ENCODE measurements at regions not wholly inside any gene's neighbourhood (a gene's known extent, or its start where the extent isn't known, plus 50 kb on each side); places are given as distances from the start of the nearest gene placed in this dataset.

- no peak overlapping the region for H3K4me2 ChIP-seq (ENCODE audit: insufficient read depth, low read length)
- H3K36me3 ChIP-seq (ENCODE audit: insufficient read depth, low read length), result no peaks in the 10 kb centered on the region
- ATAC-seq (ENCODE audit: insufficient read depth, low read depth), result no peak
- no peaks in the 10 kb centered on the region for H3K9me3 ChIP-seq (ENCODE audit: insufficient read depth, low read length, severe bottlenecking)
- no peak for DNase-seq
- no peak overlapping the region for H3K9ac ChIP-seq (ENCODE audit: low read depth, low read length)
- TF ChIP-seq EZH2 (IDR thresholded peaks at IDR 0.05; ENCODE audit: borderline replicate concordance, low read depth, low read length, severe bottlenecking) (no peak), CTCF (IDR thresholded peaks at IDR 0.05; ENCODE audit: borderline replicate concordance, extremely low read depth, low read length, poor library complexity, severe bottlenecking) (no peak)
- no peak overlapping the region for H3K4me3 ChIP-seq (ENCODE audit: low read depth in 1 of 2, low read length in 2 of 2)
- no peaks in the 10 kb centered on the region for H4K20me1 ChIP-seq (ENCODE audit: insufficient read depth, low read length)
- H3K27me3 ChIP-seq (ENCODE audit: insufficient read depth, low read length, poor library complexity), result no peaks in the 10 kb centered on the region
- H2AFZ ChIP-seq (ENCODE audit: low read depth, low read length), result no peak overlapping the region
- no peaks in the 10 kb centered on the region for H3K4me1 ChIP-seq (ENCODE audit: insufficient read depth, low read length)
- no peak overlapping the region for H3K27ac ChIP-seq (ENCODE audit: low read length)
- no peaks in the 10 kb centered on the region for H3K79me2 ChIP-seq (ENCODE audit: insufficient read depth, low read length)
These were observed 226.1 kb upstream of the KCNIP4 start for GRCh38 chr4:22174640-22175039.

GRCh38 chr4:22170353-22170752, 221.8 kb upstream of the KCNIP4 start:
- TF ChIP-seq EZH2 (IDR thresholded peaks at IDR 0.05; ENCODE audit: borderline replicate concordance, low read depth, low read length, severe bottlenecking), result no peak
- TF ChIP-seq CTCF (IDR thresholded peaks at IDR 0.05; ENCODE audit: borderline replicate concordance, extremely low read depth, low read length, poor library complexity, severe bottlenecking), result no peak
- no peak overlapping the region for H3K4me3 ChIP-seq (ENCODE audit: low read depth in 1 of 2, low read length in 2 of 2)
- no peak overlapping the region for H3K27ac ChIP-seq (ENCODE audit: low read length)
- ATAC-seq (ENCODE audit: insufficient read depth, low read depth) (no peak), DNase-seq (no peak)
- no peak overlapping the region for H2AFZ ChIP-seq (ENCODE audit: low read depth, low read length)
- no peaks in the 10 kb centered on the region for H3K4me1 ChIP-seq (ENCODE audit: insufficient read depth, low read length)
- no peaks in the 10 kb centered on the region for H3K27me3 ChIP-seq (ENCODE audit: insufficient read depth, low read length, poor library complexity)
- no peak overlapping the region for H3K9ac ChIP-seq (ENCODE audit: low read depth, low read length)
- no peaks in the 10 kb centered on the region for H3K79me2 ChIP-seq (ENCODE audit: insufficient read depth, low read length)
- H3K4me2 ChIP-seq (ENCODE audit: insufficient read depth, low read length), result no peak overlapping the region
- H3K9me3 ChIP-seq (ENCODE audit: insufficient read depth, low read length, severe bottlenecking), result no peaks in the 10 kb centered on the region
- H3K36me3 ChIP-seq (ENCODE audit: insufficient read depth, low read length), result no peaks in the 10 kb centered on the region
- H4K20me1 ChIP-seq (ENCODE audit: insufficient read depth, low read length), result no peaks in the 10 kb centered on the region

GRCh38 chr4:22167201-22167600, 218.6 kb upstream of the KCNIP4 start:
- no peak overlapping the region for H3K27ac ChIP-seq (ENCODE audit: low read length)
- TF ChIP-seq EZH2 (IDR thresholded peaks at IDR 0.05; ENCODE audit: borderline replicate concordance, low read depth, low read length, severe bottlenecking) (no peak), CTCF (IDR thresholded peaks at IDR 0.05; ENCODE audit: borderline replicate concordance, extremely low read depth, low read length, poor library complexity, severe bottlenecking) (no peak)

GRCh38 chr4:22162454-22162853, 213.9 kb upstream of the KCNIP4 start:
- H3K9ac ChIP-seq (ENCODE audit: low read depth, low read length), result no peak overlapping the region
- H3K4me3 ChIP-seq (ENCODE audit: low read depth in 1 of 2, low read length in 2 of 2), result no peak overlapping the region
- ATAC-seq (ENCODE audit: insufficient read depth, low read depth), result no peak
- H3K27me3 ChIP-seq (ENCODE audit: insufficient read depth, low read length, poor library complexity), result no peaks in the 10 kb centered on the region
- H3K4me1 ChIP-seq (ENCODE audit: insufficient read depth, low read length), result no peaks in the 10 kb centered on the region
- no peaks in the 10 kb centered on the region for H3K36me3 ChIP-seq (ENCODE audit: insufficient read depth, low read length)
- no peaks in the 10 kb centered on the region for H4K20me1 ChIP-seq (ENCODE audit: insufficient read depth, low read length)
- DNase-seq, result no peak
- no peak overlapping the region for H3K4me2 ChIP-seq (ENCODE audit: insufficient read depth, low read length)
- no peak overlapping the region for H3K27ac ChIP-seq (ENCODE audit: low read length)
- no peaks in the 10 kb centered on the region for H3K79me2 ChIP-seq (ENCODE audit: insufficient read depth, low read length)
- no peaks in the 10 kb centered on the region for H3K9me3 ChIP-seq (ENCODE audit: insufficient read depth, low read length, severe bottlenecking)
- no peak overlapping the region for H2AFZ ChIP-seq (ENCODE audit: low read depth, low read length)
- TF ChIP-seq EZH2 (IDR thresholded peaks at IDR 0.05; ENCODE audit: borderline replicate concordance, low read depth, low read length, severe bottlenecking) (no peak), CTCF (IDR thresholded peaks at IDR 0.05; ENCODE audit: borderline replicate concordance, extremely low read depth, low read length, poor library complexity, severe bottlenecking) (no peak)

More at GRCh38 chr4:22167201-22167600, 218.6 kb upstream of the KCNIP4 start:
- H3K9me3 ChIP-seq (ENCODE audit: insufficient read depth, low read length, severe bottlenecking), result no peaks in the 10 kb centered on the region
- no peaks in the 10 kb centered on the region for H3K27me3 ChIP-seq (ENCODE audit: insufficient read depth, low read length, poor library complexity)
- H3K36me3 ChIP-seq (ENCODE audit: insufficient read depth, low read length), result no peaks in the 10 kb centered on the region
- H3K79me2 ChIP-seq (ENCODE audit: insufficient read depth, low read length), result no peaks in the 10 kb centered on the region
- H3K4me1 ChIP-seq (ENCODE audit: insufficient read depth, low read length), result no peaks in the 10 kb centered on the region
- H3K9ac ChIP-seq (ENCODE audit: low read depth, low read length), result no peak overlapping the region
- no peak overlapping the region for H3K4me2 ChIP-seq (ENCODE audit: insufficient read depth, low read length)
- H3K4me3 ChIP-seq (ENCODE audit: low read depth in 1 of 2, low read length in 2 of 2), result no peak overlapping the region
- H4K20me1 ChIP-seq (ENCODE audit: insufficient read depth, low read length), result no peaks in the 10 kb centered on the region
- no peak for ATAC-seq (ENCODE audit: insufficient read depth, low read depth)
- H2AFZ ChIP-seq (ENCODE audit: low read depth, low read length), result no peak overlapping the region
- DNase-seq, result no peak
